Right atrium auricular region (tissue), 2 donors: ENCODE measurements at regions not wholly inside any gene's neighbourhood (a gene's known extent, or its start where the extent isn't known, plus 50 kb on each side); places are given as distances from the start of the nearest gene placed in this dataset.

ENCODE experiments used
- DNase-seq: peaks from one replicate; pipeline ENCODE4 v3.0.0-alpha.2; 2019; ENCODE audit warnings: low spot score
- H3K27ac ChIP-seq, 2 donors: fragments of 200-600 bp; sonication (generic); 1 replicate in 1 of 2; 2 replicates in 1 of 2; pipeline ENCODE4 v1.5.1; 2016 to 2019
- H3K27me3 ChIP-seq, 2 donors: fragments of 200-600 bp; sonication (generic); one replicate each; pipeline versions ENCODE4 v1.5.1 to v1.6.0; 2017 to 2019
- H3K36me3 ChIP-seq: fragments of 200-600 bp; sonication (generic); one replicate; pipeline ENCODE4 v1.5.1; 2016
- H3K4me1 ChIP-seq, 2 donors: fragments of 200-600 bp; sonication (generic); one replicate each; pipeline versions ENCODE4 v1.5.1 to v1.6.0; 2017 to 2019
- H3K4me3 ChIP-seq, 2 donors: fragments of 200-600 bp; sonication (generic); 1 replicate in 1 of 2; 2 replicates in 1 of 2; pipeline ENCODE4 v1.5.1; 2017 to 2019; ENCODE audit warnings: mild to moderate bottlenecking in 1 of 2, moderate library complexity in 1 of 2
- H3K9me3 ChIP-seq, 2 donors: fragments of 200-600 bp; sonication (generic); one replicate each; pipeline ENCODE4 v1.5.1; 2019
- CTCF ChIP-seq, 2 donors: fragments of 200-600 bp; sonication (generic); IDR thresholded peaks; one replicate each; pipeline ENCODE4 v1.5.1; 2019; ENCODE audit warnings: antibody characterized with exemption in 2 of 2

GRCh38 chr2:107313316-107313715 lies 427.3 kb upstream of the ST6GAL2 start:
- no peaks in the 10 kb centered on the region for H3K36me3 ChIP-seq
- no peaks in the 10 kb centered on the region for H3K27me3 ChIP-seq
- no peak overlapping the region for H3K27ac ChIP-seq
- no peak for DNase-seq
- H3K4me1 ChIP-seq: no peaks in the 10 kb centered on the region
- TF ChIP-seq CTCF (IDR thresholded peaks at IDR 0.05): no peak
- no peaks in the 10 kb centered on the region for H3K9me3 ChIP-seq
- H3K4me3 ChIP-seq: no peak overlapping the region

GRCh38 chr2:107320881-107321280 lies 434.9 kb upstream of the ST6GAL2 start:
- no peak for DNase-seq
- Histone ChIP-seq H3K4me1 (peaks cover 0 to 3% of the 10 kb centered on the region in 2 donors), H3K36me3 (no peaks in the 10 kb centered on the region), H3K27ac (no peak overlapping the region), H3K9me3 (no peaks in the 10 kb centered on the region), H3K27me3 (no peaks in the 10 kb centered on the region), H3K4me3 (no peak overlapping the region)
- TF ChIP-seq CTCF (IDR thresholded peaks at IDR 0.05): no peak

GRCh38 chr2:107322416-107322815 lies 436.4 kb upstream of the ST6GAL2 start:
- H3K36me3 ChIP-seq: no peaks in the 10 kb centered on the region

GRCh38 chr2:107323946-107324565 lies 438.1 kb upstream of the ST6GAL2 start:
- Histone ChIP-seq H3K4me3 (no peak overlapping the region), H3K4me1 (peaks cover 0 to 4% of the 10 kb centered on the region in 2 donors), H3K36me3 (no peaks in the 10 kb centered on the region), H3K9me3 (peaks cover 0 to 11% of the 10 kb centered on the region in 2 donors), H3K27ac (peak overlapping the region in 1 of 2 donors; percentile 27), H3K27me3 (no peaks in the 10 kb centered on the region)
- TF ChIP-seq CTCF (IDR thresholded peaks at IDR 0.05): no peak
- no peak for DNase-seq

More at GRCh38 chr2:107322416-107322815, 436.4 kb upstream of the ST6GAL2 start:
- no peak overlapping the region for H3K27ac ChIP-seq
- H3K4me1 ChIP-seq: peaks cover 0 to 4% of the 10 kb centered on the region in 2 donors
- no peak for DNase-seq
- no peaks in the 10 kb centered on the region for H3K27me3 ChIP-seq
- no peak overlapping the region for H3K4me3 ChIP-seq
- peaks cover 0 to 2% of the 10 kb centered on the region in 2 donors for H3K9me3 ChIP-seq
- TF ChIP-seq CTCF (IDR thresholded peaks at IDR 0.05): no peak

GRCh38 chr2:107325981-107326786 lies 440.2 kb upstream of the ST6GAL2 start:
- Histone ChIP-seq H3K27me3 (no peaks in the 10 kb centered on the region), H3K9me3 (peaks cover 0 to 21% of the 10 kb centered on the region in 2 donors), H3K4me3 (no peak overlapping the region), H3K36me3 (no peaks in the 10 kb centered on the region), H3K4me1 (peaks cover 0 to 4% of the 10 kb centered on the region in 2 donors), H3K27ac (peak overlapping the region in 1 of 2 donors; percentile 51)
- no peak for DNase-seq
- no peak for TF ChIP-seq CTCF (IDR thresholded peaks at IDR 0.05)
